BE2C (cell line): ENCODE measurements at regions not wholly inside any gene's neighbourhood (a gene's known extent, or its start where the extent isn't known, plus 50 kb on each side); places are given as distances from the start of the nearest gene placed in this dataset.
A peak's percentile ranks its signal among the peaks of the same experiment; 100 is the strongest.

ENCODE experiments used
- DNase-seq: peaks from one replicate; pipeline ENCODE4 v3.0.0-alpha.2; 2020
- H3K27me3 ChIP-seq: fragments of 250-450 bp; sonication (Bioruptor Pico); 2 replicates; pipeline ENCODE4 v1.5.1; 2020; ENCODE audit warnings: mild to moderate bottlenecking
- H3K36me3 ChIP-seq: fragments of 250-450 bp; sonication (Bioruptor Pico); 2 replicates; pipeline ENCODE4 v1.5.1; 2020; ENCODE audit warnings: mild to moderate bottlenecking
- H3K4me1 ChIP-seq: fragments of 250-450 bp; sonication (Bioruptor Pico); 2 replicates; pipeline ENCODE4 v1.5.1; 2020
- H3K4me3 ChIP-seq: 2 replicates; pipeline ENCODE4 v1.5.1; 2011; ENCODE audit warnings: low read depth, low read length
- H3K9me3 ChIP-seq: fragments of 250-450 bp; sonication (Bioruptor Pico); 2 replicates; pipeline ENCODE4 v1.5.1; 2020
- CTCF ChIP-seq: IDR thresholded peaks from 2 replicates; pipeline ENCODE4 v1.5.1; 2012; ENCODE audit warnings: mild to moderate bottlenecking, low read depth, low read length

GRCh38 chr6:14797875-14798593, 447.8 kb upstream of the JARID2 start:
- Histone ChIP-seq H3K36me3 (no peaks in the 10 kb centered on the region), H3K9me3 (no peaks in the 10 kb centered on the region), H3K4me1 (peaks cover 5% of the 10 kb centered on the region; the same call in 1 of the 2 replicates), H3K4me3 (no peak overlapping the region), H3K27me3 (no peaks in the 10 kb centered on the region)
- DNase-seq: no peak
- TF ChIP-seq CTCF: no peak

DNA sequence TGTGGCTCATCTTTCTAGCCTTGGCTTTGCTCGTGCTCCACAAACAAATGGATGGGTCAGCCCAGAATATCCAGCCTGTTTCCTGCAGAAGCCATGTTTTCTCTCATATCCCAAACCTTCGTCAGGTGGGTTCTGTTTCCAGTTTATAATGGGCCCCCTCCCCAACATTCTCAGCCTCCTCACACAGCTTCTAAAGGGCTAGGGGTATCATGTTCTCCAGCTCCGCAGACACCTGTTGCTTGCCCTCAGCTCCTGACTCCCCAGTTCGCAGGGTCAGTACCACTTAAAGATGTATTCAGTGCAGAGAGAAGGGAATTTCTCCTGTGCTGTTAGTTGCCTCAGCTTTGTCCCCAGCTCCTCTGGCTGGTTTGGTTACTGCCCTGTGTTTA, 447.3 kb upstream of the JARID2 start:
- DNase-seq: no peak
- Histone ChIP-seq H3K36me3 (no peaks in the 10 kb centered on the region), H3K4me1 (peaks cover 5% of the 10 kb centered on the region; the same call in 1 of the 2 replicates), H3K4me3 (no peak overlapping the region), H3K27me3 (no peaks in the 10 kb centered on the region), H3K9me3 (no peaks in the 10 kb centered on the region)
- TF ChIP-seq CTCF: no peak

DNA sequence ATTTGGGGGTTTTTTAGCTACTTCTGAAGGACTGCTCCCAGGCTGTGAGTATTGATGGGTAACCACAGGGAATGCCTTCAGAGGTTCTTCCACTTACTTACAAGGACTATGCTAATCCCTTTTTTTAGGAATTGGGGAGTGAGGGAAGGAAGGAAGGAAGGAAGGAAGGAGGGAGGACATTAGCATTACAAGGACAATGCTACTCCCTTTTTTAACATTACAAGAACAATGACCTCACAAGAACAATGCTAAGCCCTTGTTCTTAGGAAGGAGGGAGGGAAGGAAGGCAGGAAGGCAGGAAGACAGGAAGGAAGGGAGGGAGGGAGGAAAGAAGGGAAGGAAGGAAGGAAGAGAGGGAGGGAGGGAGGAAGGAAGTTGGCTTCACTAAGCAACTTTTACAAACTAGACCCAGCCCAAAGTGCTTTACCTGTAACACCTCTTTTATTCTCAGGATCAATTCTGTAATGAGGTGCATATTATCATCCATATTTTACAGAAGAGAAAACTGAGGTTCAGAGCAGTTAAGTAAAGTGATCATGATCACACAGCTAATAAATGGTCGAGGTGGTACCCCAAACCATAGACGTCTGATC, 446.8 kb upstream of the JARID2 start:
- Histone ChIP-seq H3K9me3 (no peaks in the 10 kb centered on the region), H3K4me1 (peaks cover 5% of the 10 kb centered on the region), H3K36me3 (no peaks in the 10 kb centered on the region), H3K4me3 (no peak overlapping the region), H3K27me3 (no peaks in the 10 kb centered on the region)
- no peak for TF ChIP-seq CTCF
- no peak for DNase-seq

DNA sequence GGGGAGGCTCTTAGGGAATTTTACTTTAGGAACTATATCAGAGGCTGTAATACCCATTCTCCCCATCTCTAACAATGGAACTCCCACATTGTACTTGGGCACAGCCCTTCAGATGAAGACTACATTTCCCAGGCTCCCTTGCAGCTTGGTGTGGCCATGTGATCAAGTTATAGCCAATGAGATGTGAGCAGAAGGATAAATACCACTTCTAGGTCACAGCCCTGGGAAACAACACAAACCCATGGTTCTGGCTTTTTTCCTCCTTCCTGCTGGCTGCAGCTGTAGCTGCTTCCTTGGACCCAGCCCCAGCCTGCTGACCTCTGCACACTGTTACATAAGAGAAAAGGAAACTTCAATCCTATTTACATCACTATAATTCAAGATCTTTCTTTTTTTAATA, 445.9 kb upstream of the JARID2 start:
- Histone ChIP-seq H3K4me3 (no peak overlapping the region), H3K4me1 (peaks cover 12% of the 10 kb centered on the region), H3K27me3 (no peaks in the 10 kb centered on the region), H3K36me3 (no peaks in the 10 kb centered on the region), H3K9me3 (no peaks in the 10 kb centered on the region; the same call in 1 of the 2 replicates)
- 0 out of 2 replicates have a peak, but pooled peaks have one; percentile 5 for TF ChIP-seq CTCF
- peak; percentile 69 for DNase-seq

DNA sequence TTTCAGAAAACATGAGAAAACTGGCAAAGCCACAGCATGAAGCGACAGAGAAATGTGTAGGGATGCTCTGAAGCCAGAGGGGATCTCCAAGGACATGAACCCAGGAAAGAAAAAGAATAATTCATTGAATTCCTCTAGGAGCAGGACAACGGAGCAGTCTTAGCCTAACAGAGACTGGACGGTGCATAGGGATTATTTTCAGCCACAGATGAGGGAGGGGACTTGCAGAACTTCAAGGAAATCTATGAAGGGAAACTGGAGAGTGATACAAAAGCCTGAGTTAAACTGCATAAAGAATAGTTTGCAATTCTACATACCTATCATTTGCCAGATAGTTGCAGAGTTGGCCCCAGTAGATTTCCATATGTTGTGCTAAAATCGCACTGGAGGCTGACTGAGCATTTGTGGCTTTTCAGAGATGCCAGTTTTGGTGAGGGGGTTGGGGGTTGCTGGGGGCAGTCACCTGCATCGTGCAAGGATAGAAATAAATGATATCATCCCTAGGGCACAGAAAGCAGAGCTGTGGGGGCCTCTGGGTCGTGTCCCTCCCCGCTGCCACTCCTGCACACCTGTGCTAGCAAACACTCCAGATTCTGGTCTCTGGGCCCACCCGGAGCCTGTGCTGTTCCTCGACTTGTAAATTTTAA, 443.2 kb upstream of the JARID2 start:
- DNase-seq: no peak
- Histone ChIP-seq H3K27me3 (no peaks in the 10 kb centered on the region), H3K4me3 (no peak overlapping the region), H3K36me3 (no peaks in the 10 kb centered on the region), H3K9me3 (no peaks in the 10 kb centered on the region; the same call in 1 of the 2 replicates), H3K4me1 (peaks cover 14% of the 10 kb centered on the region)
- no peak for TF ChIP-seq CTCF
